PC-9 (cell line): ENCODE measurements at regions not wholly inside any gene's neighbourhood (a gene's known extent, or its start where the extent isn't known, plus 50 kb on each side); places are given as distances from the start of the nearest gene placed in this dataset.

Source experiments
- BruUV-seq: library from RNA; stranded (reverse); fragments of 400-500 nt; replicated peaks from 2 replicates; lab custom pipeline; 2021; lab: Mats Ljungman, UMichigan
- CTCF ChIA-PET: fragments of 300-600 bp; sonication (Branson Sonifier 250); formaldehyde crosslinking; loops from one replicate; lab custom pipeline; 2022; ENCODE audit warnings: antibody characterized with exemption; lab: Charles Lee
- POLR2A ChIA-PET: fragments of 300-600 bp; sonication (Branson Sonifier 250); formaldehyde crosslinking; loops from one replicate; lab custom pipeline; 2022; ENCODE audit warnings: antibody characterized with exemption; ENCODE audit not compliant: unreplicated experiment; lab: Charles Lee
- DNase-seq, 2 experiments: peaks; one replicate each; pipeline versions ENCODE4 v3.0.0 to v3.0.0-alpha.2; 2015 to 2022; ENCODE audit warnings: mixed read lengths in 1 of 2
- H2AFZ ChIP-seq: fragments of 200-600 bp; sonication (generic); 2 replicates; pipeline ENCODE4 v1.8.1; 2017; ENCODE audit warnings: antibody characterized with exemption
- H3F3A ChIP-seq: fragments of 200-600 bp; sonication (generic); 2 replicates; pipeline ENCODE4 v1.8.1; 2017; ENCODE audit warnings: antibody characterized with exemption, mild to moderate bottlenecking, low read depth; ENCODE audit not compliant: insufficient read depth
- H3K27ac ChIP-seq: fragments of 200-600 bp; sonication (generic); 2 replicates; pipeline ENCODE4 v1.6.1; 2016; ENCODE audit warnings: mixed run types
- H3K27me3 ChIP-seq: fragments of 200-600 bp; sonication (generic); 2 replicates; pipeline ENCODE4 v1.6.1; 2016; ENCODE audit warnings: low read depth, mixed run types; ENCODE audit not compliant: insufficient read depth
- H3K36me3 ChIP-seq: fragments of 200-600 bp; sonication (generic); 2 replicates; pipeline ENCODE4 v1.6.1; 2016; ENCODE audit warnings: low read depth, mixed run types
- H3K4me1 ChIP-seq: fragments of 200-600 bp; sonication (generic); replicated peaks from 2 replicates; pipeline ENCODE4 v1.6.1; 2016; ENCODE audit warnings: mixed run types; ENCODE audit not compliant: insufficient read depth
- H3K4me2 ChIP-seq: fragments of 200-600 bp; sonication (generic); 2 replicates; pipeline ENCODE4 v1.6.1; 2017; ENCODE audit warnings: mixed run types
- H3K4me3 ChIP-seq: fragments of 200-600 bp; sonication (generic); 2 replicates; pipeline ENCODE4 v1.6.1; 2016; ENCODE audit warnings: mixed run types
- H3K79me2 ChIP-seq: fragments of 200-600 bp; sonication (generic); 2 replicates; pipeline ENCODE4 v1.6.1; 2017; ENCODE audit warnings: low read depth, mixed run types
- H3K9me2 ChIP-seq: fragments of 200-600 bp; sonication (generic); 2 replicates; pipeline ENCODE4 v1.8.1; 2017; ENCODE audit warnings: mild to moderate bottlenecking; ENCODE audit not compliant: insufficient read depth
- H3K9me3 ChIP-seq: fragments of 200-600 bp; sonication (generic); 2 replicates; pipeline ENCODE4 v1.8.1; 2016; ENCODE audit warnings: low read depth; ENCODE audit not compliant: insufficient read depth
- H4K20me1 ChIP-seq: fragments of 200-600 bp; sonication (generic); 2 replicates; pipeline ENCODE4 v1.8.1; 2017; ENCODE audit not compliant: insufficient read depth
- CTCF ChIP-seq: fragments of 200-600 bp; sonication (generic); conservative IDR thresholded peaks from 2 replicates; pipeline ENCODE4 v1.6.1; 2017; ENCODE audit warnings: mixed run types, antibody characterized with exemption, mild to moderate bottlenecking, moderate library complexity
- EZH2 ChIP-seq: fragments of 200-600 bp; sonication (generic); IDR thresholded peaks from 2 replicates; pipeline ENCODE4 v1.8.0; 2017; ENCODE audit warnings: antibody characterized with exemption, low read depth
- intact Hi-C: fragments of 100-400 bp; cut with micrococcal nuclease; formaldehyde crosslinking; loops from one replicate; pipeline ENCODE4 v1.10.0; 2022; ENCODE audit not compliant: unreplicated experiment

- Histone ChIP-seq H3K9me2 (no peaks in the 10 kb centered on the region), H3K9me3 (peaks cover 5% of the 10 kb centered on the region; the same call in 1 of the 2 replicates), H3K27ac (no peak overlapping the region), H3K4me2 (no peak overlapping the region), H3K4me1 (no peaks in the 10 kb centered on the region), H2AFZ (no peak overlapping the region), H3K27me3 (no peaks in the 10 kb centered on the region), H3K79me2 (no peaks in the 10 kb centered on the region), H3F3A (no peaks in the 10 kb centered on the region), H4K20me1 (no peaks in the 10 kb centered on the region), H3K4me3 (no peak overlapping the region), H3K36me3 (no peaks in the 10 kb centered on the region)
- intact Hi-C loops: no loop called here
- POLR2A ChIA-PET: no interaction called here
- TF ChIP-seq CTCF: no peak
- no peak for TF ChIP-seq EZH2
- BruUV-seq: no TSS peak
- DNase-seq: no peak
- CTCF ChIA-PET: no interaction called here
These were observed 176.6 kb downstream of the METTL4 start for GRCh38 chr18:2394684-2395083.

GRCh38 chr18:2395427-2396161, 175.7 kb downstream of the METTL4 start:
- intact Hi-C loops: no loop called here
- Histone ChIP-seq H3K4me3 (no peak overlapping the region), H3K79me2 (no peaks in the 10 kb centered on the region), H3K27me3 (no peaks in the 10 kb centered on the region), H3K9me3 (peaks cover 5% of the 10 kb centered on the region; the same call in 1 of the 2 replicates), H3K36me3 (no peaks in the 10 kb centered on the region), H2AFZ (no peak overlapping the region; the same call in 1 of the 2 replicates), H3K4me2 (no peak overlapping the region), H3K9me2 (no peaks in the 10 kb centered on the region), H3F3A (no peaks in the 10 kb centered on the region), H3K27ac (no peak overlapping the region), H4K20me1 (no peaks in the 10 kb centered on the region), H3K4me1 (no peaks in the 10 kb centered on the region)
- POLR2A ChIA-PET: no interaction called here
- no TSS peak for BruUV-seq
- TF ChIP-seq EZH2 (no peak), CTCF (no peak)
- DNase-seq: no peak
- CTCF ChIA-PET: no interaction called here

GRCh38 chr18:2396162-2396505, 175.2 kb downstream of the METTL4 start:
- Histone ChIP-seq H4K20me1 (no peaks in the 10 kb centered on the region), H3K4me3 (no peak overlapping the region), H3F3A (no peaks in the 10 kb centered on the region), H3K4me2 (no peak overlapping the region), H3K27ac (no peak overlapping the region), H3K27me3 (no peaks in the 10 kb centered on the region), H3K79me2 (no peaks in the 10 kb centered on the region), H3K9me3 (0 out of 2 replicates have a peak, but pooled peaks cover 1% of the 10 kb centered on the region), H3K9me2 (no peaks in the 10 kb centered on the region), H3K4me1 (no peaks in the 10 kb centered on the region), H2AFZ (no peak overlapping the region), H3K36me3 (no peaks in the 10 kb centered on the region)
- intact Hi-C loops: no loop called here
- ChIA-PET POLR2A (no interaction called here), CTCF (no interaction called here)
- BruUV-seq: no TSS peak
- no peak for TF ChIP-seq CTCF
- no peak for TF ChIP-seq EZH2
- no peak for DNase-seq
